Mesodermal cell (in vitro differentiated cells): ENCODE measurements at regions not wholly inside any gene's neighbourhood (a gene's known extent, or its start where the extent isn't known, plus 50 kb on each side); places are given as distances from the start of the nearest gene placed in this dataset.

Experiments used
- H3K27ac ChIP-seq: 2 replicates; pipeline ENCODE4 v1.7.0; 2013; ENCODE audit warnings: mild to moderate bottlenecking, low read depth, low read length, moderate library complexity; ENCODE audit not compliant: severe bottlenecking
- H3K36me3 ChIP-seq: 2 replicates; pipeline ENCODE4 v1.7.1; 2013; ENCODE audit warnings: mild to moderate bottlenecking, low read length, moderate library complexity; ENCODE audit not compliant: control insufficient read depth, insufficient read depth
- H3K4me1 ChIP-seq: one replicate; pipeline ENCODE4 v1.7.1; 2013; ENCODE audit warnings: mild to moderate bottlenecking, low read length; ENCODE audit not compliant: insufficient read depth, control insufficient read depth, poor library complexity, severe bottlenecking
- H3K4me3 ChIP-seq: 2 replicates; pipeline ENCODE4 v1.7.0; 2013; ENCODE audit warnings: low read length, control low read depth, mild to moderate bottlenecking; ENCODE audit not compliant: insufficient read depth, poor library complexity, severe bottlenecking; ENCODE audit errors: extremely low read depth
- H3K9me3 ChIP-seq: 2 replicates; pipeline ENCODE4 v1.7.1; 2013; ENCODE audit warnings: mild to moderate bottlenecking, low read length, moderate library complexity; ENCODE audit not compliant: control insufficient read depth
- WGBS, 2 experiments: methylation state at CpG; one replicate each; pipeline ENCODE4 v1.1.5; 2013; ENCODE audit warnings: missing lambda C conversion rate in 2 of 2; ENCODE audit not compliant: insufficient coverage in 2 of 2; 5-methylcytosine and 5-hydroxymethylcytosine counted together

GRCh38 chr3:176919836-176920765 lies 277.2 kb downstream of the TBL1XR1 start:
- no peaks in the 10 kb centered on the region for H3K9me3 ChIP-seq
- H3K4me3 ChIP-seq: no peak overlapping the region
- WGBS, 2 experiments: 83 to 94% methylated on average over 1 to 5 of the region's 11 CpGs
- H3K36me3 ChIP-seq: no peaks in the 10 kb centered on the region
- H3K27ac ChIP-seq: peak overlapping the region; percentile 82
- no peaks in the 10 kb centered on the region for H3K4me1 ChIP-seq

GRCh38 chr3:176916777-176917176 lies 280.5 kb downstream of the TBL1XR1 start:
- 72 to 79% methylated on average over 3 of the region's 3 CpGs for whole genome bisulfite sequencing, 2 experiments
- Histone ChIP-seq H3K27ac (no peak overlapping the region), H3K9me3 (no peaks in the 10 kb centered on the region), H3K4me1 (no peaks in the 10 kb centered on the region), H3K4me3 (no peak overlapping the region), H3K36me3 (no peaks in the 10 kb centered on the region)

GRCh38 chr3:176914764-176915163 lies 282.5 kb downstream of the TBL1XR1 start:
- WGBS, 2 experiments: 75% methylated on average over 1 of the region's 1 CpG; no CpG with 5 or more reads in 1 of the 2 experiments
- Histone ChIP-seq H3K27ac (no peak overlapping the region), H3K36me3 (no peaks in the 10 kb centered on the region), H3K9me3 (no peaks in the 10 kb centered on the region), H3K4me3 (no peak overlapping the region), H3K4me1 (no peaks in the 10 kb centered on the region)

- no peaks in the 10 kb centered on the region for H3K9me3 ChIP-seq
- H3K4me1 ChIP-seq: no peaks in the 10 kb centered on the region
- 100% methylated on average over 1 of the region's 1 CpG; no CpG with 5 or more reads in 1 of the 2 experiments for WGBS, 2 experiments
- H3K27ac ChIP-seq: no peak overlapping the region
- no peaks in the 10 kb centered on the region for H3K36me3 ChIP-seq
- H3K4me3 ChIP-seq: no peak overlapping the region
Measured at GRCh38 chr3:176911579-176911978, 285.7 kb downstream of the TBL1XR1 start.

- no peak overlapping the region for H3K27ac ChIP-seq
- no peaks in the 10 kb centered on the region for H3K36me3 ChIP-seq
- no peak overlapping the region for H3K4me3 ChIP-seq
- no peaks in the 10 kb centered on the region for H3K9me3 ChIP-seq
- WGBS, 2 experiments: 76 to 86% methylated on average over 3 to 4 of the region's 4 CpGs
- H3K4me1 ChIP-seq: no peaks in the 10 kb centered on the region
Measured at GRCh38 chr3:176909044-176909443, 288.2 kb downstream of the TBL1XR1 start.

- no peaks in the 10 kb centered on the region for H3K36me3 ChIP-seq
- no peaks in the 10 kb centered on the region for H3K4me1 ChIP-seq
- 49 to 92% methylated on average over 2 to 3 of the region's 5 CpGs for WGBS, 2 experiments
- H3K4me3 ChIP-seq: no peak overlapping the region
- H3K9me3 ChIP-seq: no peaks in the 10 kb centered on the region
- no peak overlapping the region for H3K27ac ChIP-seq
Measured at GRCh38 chr3:176906046-176906905, 291.0 kb downstream of the TBL1XR1 start.

GRCh38 chr3:176905331-176905730 lies 292.0 kb downstream of the TBL1XR1 start:
- H3K27ac ChIP-seq: no peak overlapping the region
- no peaks in the 10 kb centered on the region for H3K9me3 ChIP-seq
- WGBS, 2 experiments: 70% methylated on average over 1 of the region's 1 CpG; no CpG with 5 or more reads in 1 of the 2 experiments
- no peak overlapping the region for H3K4me3 ChIP-seq
- H3K4me1 ChIP-seq: no peaks in the 10 kb centered on the region
- no peaks in the 10 kb centered on the region for H3K36me3 ChIP-seq

GRCh38 chr3:176904506-176904905 lies 292.8 kb downstream of the TBL1XR1 start:
- Histone ChIP-seq H3K27ac (no peak overlapping the region), H3K9me3 (no peaks in the 10 kb centered on the region), H3K4me1 (no peaks in the 10 kb centered on the region), H3K36me3 (no peaks in the 10 kb centered on the region), H3K4me3 (no peak overlapping the region)
- WGBS, 2 experiments: 96% methylated on average over 4 of the region's 4 CpGs; no CpG with 5 or more reads in 1 of the 2 experiments

GRCh38 chr3:176896640-176897039 lies 300.6 kb downstream of the TBL1XR1 start:
- Histone ChIP-seq H3K9me3 (no peaks in the 10 kb centered on the region), H3K4me1 (no peaks in the 10 kb centered on the region), H3K36me3 (no peaks in the 10 kb centered on the region), H3K27ac (no peak overlapping the region), H3K4me3 (no peak overlapping the region)
- 69 to 88% methylated on average over 2 to 3 of the region's 3 CpGs for WGBS, 2 experiments

- no peak overlapping the region for H3K4me3 ChIP-seq
- no peaks in the 10 kb centered on the region for H3K36me3 ChIP-seq
- no peaks in the 10 kb centered on the region for H3K4me1 ChIP-seq
- 93 to 95% methylated on average over 2 to 3 of the region's 3 CpGs for WGBS, 2 experiments
- no peak overlapping the region for H3K27ac ChIP-seq
- H3K9me3 ChIP-seq: no peaks in the 10 kb centered on the region
Measured at GRCh38 chr3:176896165-176896564, 301.1 kb downstream of the TBL1XR1 start.
